OCI-LY7 (cell line): ENCODE measurements at regions not wholly inside any gene's neighbourhood (a gene's known extent, or its start where the extent isn't known, plus 50 kb on each side); places are given as distances from the start of the nearest gene placed in this dataset.

Experiments
- BruUV-seq: library from RNA; stranded (reverse); fragments of 400-500 nt; replicated peaks from 2 replicates; lab custom pipeline; 2021; lab: Mats Ljungman, UMichigan
- CTCF ChIA-PET: fragments of 300-600 bp; sonication (Branson Sonifier 250); formaldehyde crosslinking; loops from one replicate; lab custom pipeline; 2022; ENCODE audit warnings: antibody characterized with exemption; ENCODE audit not compliant: unreplicated experiment; lab: Charles Lee
- POLR2A ChIA-PET: fragments of 300-600 bp; sonication (Branson Sonifier 250); formaldehyde crosslinking; loops from one replicate; lab custom pipeline; 2022; ENCODE audit warnings: antibody characterized with exemption; lab: Charles Lee
- DNase-seq: peaks from one replicate; pipeline ENCODE4 v3.0.0-alpha.2; 2015; ENCODE audit warnings: low spot score
- H2AFZ ChIP-seq: fragments of 200-600 bp; sonication (generic), shearing (Covaris generic); 2 replicates; pipeline ENCODE4 v1.6.1; 2014; ENCODE audit warnings: mild to moderate bottlenecking, antibody characterized with exemption, low read length, moderate library complexity
- H3K27ac ChIP-seq: fragments of 200-600 bp; sonication (generic); 2 replicates; pipeline ENCODE4 v1.5.1; 2014; ENCODE audit warnings: mixed run types, low read depth, mild to moderate bottlenecking, moderate library complexity, low read length, inconsistent platforms; ENCODE audit not compliant: poor library complexity, severe bottlenecking
- H3K36me3 ChIP-seq: fragments of 200-600 bp; sonication (generic); 2 replicates; pipeline ENCODE4 v1.6.1; 2014; ENCODE audit warnings: mild to moderate bottlenecking, antibody characterized with exemption, low read length, moderate library complexity, mixed read lengths; ENCODE audit not compliant: insufficient read depth
- H3K4me1 ChIP-seq: fragments of 200-600 bp; sonication (generic); 2 replicates; pipeline ENCODE4 v1.5.1; 2014; ENCODE audit warnings: mild to moderate bottlenecking, low read length; ENCODE audit not compliant: insufficient read depth, poor library complexity, severe bottlenecking
- H3K4me2 ChIP-seq: fragments of 200-600 bp; sonication (generic); 2 replicates; pipeline ENCODE4 v1.6.1; 2014; ENCODE audit warnings: mild to moderate bottlenecking, low read length
- H3K4me3 ChIP-seq: fragments of 200-600 bp; sonication (generic); 2 replicates; pipeline ENCODE4 v1.5.1; 2014; ENCODE audit warnings: mild to moderate bottlenecking, low read depth, low read length; ENCODE audit not compliant: poor library complexity, severe bottlenecking
- H3K79me2 ChIP-seq: fragments of 200-600 bp; sonication (generic); 2 replicates; pipeline ENCODE4 v1.6.1; 2016; ENCODE audit warnings: low read depth, mild to moderate bottlenecking, low read length, moderate library complexity, mixed read lengths; ENCODE audit not compliant: insufficient read depth
- H3K9me2 ChIP-seq: fragments of 200-600 bp; sonication (generic); 2 replicates; pipeline ENCODE4 v1.6.1; 2016; ENCODE audit warnings: mild to moderate bottlenecking, low read length, mixed read lengths; ENCODE audit not compliant: insufficient read depth
- H3K9me3 ChIP-seq: fragments of 200-600 bp; sonication (generic); 2 replicates; pipeline ENCODE4 v1.6.1; 2014; ENCODE audit warnings: mild to moderate bottlenecking, mixed run types, low read length, mixed read lengths
- H4K20me1 ChIP-seq: fragments of 200-600 bp; sonication (generic); 2 replicates; pipeline ENCODE4 v1.6.1; 2014; ENCODE audit warnings: mild to moderate bottlenecking, antibody characterized with exemption, low read length, moderate library complexity, mixed read lengths; ENCODE audit not compliant: insufficient read depth
- CTCF ChIP-seq: fragments of 200-600 bp; sonication (generic); conservative IDR thresholded peaks from 2 replicates; pipeline ENCODE4 v1.5.1; 2014; ENCODE audit warnings: mild to moderate bottlenecking, antibody characterized with exemption, low read length, moderate library complexity, mixed read lengths
- EZH2phosphoT487 ChIP-seq: fragments of 200-600 bp; sonication (generic); IDR thresholded peaks from 2 replicates; pipeline ENCODE4 v1.6.1; 2018; ENCODE audit warnings: low read depth, borderline replicate concordance, mild to moderate bottlenecking, mixed run types, antibody characterized with exemption, low read length, moderate library complexity, mixed read lengths
- intact Hi-C: fragments of 100-400 bp; cut with micrococcal nuclease; formaldehyde crosslinking; loops from one replicate; pipeline ENCODE4 v1.10.0; 2022; ENCODE audit not compliant: unreplicated experiment

GRCh38 chr2:168355121-168355520 is 101.0 kb upstream of the CERS6 start:
- Histone ChIP-seq H3K4me1 (no peaks in the 10 kb centered on the region), H3K36me3 (no peaks in the 10 kb centered on the region), H4K20me1 (no peaks in the 10 kb centered on the region), H3K9me3 (no peaks in the 10 kb centered on the region), H3K27ac (no peak overlapping the region), H3K4me3 (no peak overlapping the region), H3K9me2 (peaks cover 3% of the 10 kb centered on the region; the same call in 1 of the 2 replicates), H2AFZ (no peak overlapping the region), H3K79me2 (no peaks in the 10 kb centered on the region), H3K4me2 (no peak overlapping the region)
- CTCF ChIA-PET: no interaction called here
- DNase-seq: no peak
- POLR2A ChIA-PET: no interaction called here
- intact Hi-C loops: no loop called here
- TF ChIP-seq CTCF (no peak), EZH2phosphoT487 (no peak)
- no TSS peak for BruUV-seq

- no peaks in the 10 kb centered on the region for H4K20me1 ChIP-seq
- no peak overlapping the region for H3K4me3 ChIP-seq
- BruUV-seq: no TSS peak
- no peak overlapping the region for H3K4me2 ChIP-seq
- H2AFZ ChIP-seq: no peak overlapping the region
- no peak for DNase-seq
- H3K9me2 ChIP-seq: peaks cover 3% of the 10 kb centered on the region; the same call in 1 of the 2 replicates
- ChIA-PET CTCF (no interaction called here), POLR2A (no interaction called here)
- TF ChIP-seq EZH2phosphoT487: no peak
- TF ChIP-seq CTCF: no peak
- H3K27ac ChIP-seq: no peak overlapping the region
- H3K4me1 ChIP-seq: no peaks in the 10 kb centered on the region
- H3K79me2 ChIP-seq: no peaks in the 10 kb centered on the region
- H3K9me3 ChIP-seq: no peaks in the 10 kb centered on the region
- intact Hi-C loops: no loop called here
- no peaks in the 10 kb centered on the region for H3K36me3 ChIP-seq
Observed at GRCh38 chr2:168355779-168356476, 100.1 kb upstream of the CERS6 start.

- Histone ChIP-seq H4K20me1 (no peaks in the 10 kb centered on the region), H3K4me1 (no peaks in the 10 kb centered on the region), H3K4me2 (no peak overlapping the region), H3K9me3 (no peaks in the 10 kb centered on the region), H2AFZ (no peak overlapping the region), H3K27ac (no peak overlapping the region), H3K4me3 (no peak overlapping the region), H3K9me2 (peaks cover 3% of the 10 kb centered on the region; the same call in 1 of the 2 replicates), H3K36me3 (no peaks in the 10 kb centered on the region), H3K79me2 (no peaks in the 10 kb centered on the region)
- intact Hi-C loops: no loop called here
- no peak for TF ChIP-seq EZH2phosphoT487
- TF ChIP-seq CTCF: no peak
- no peak for DNase-seq
- CTCF ChIA-PET: no interaction called here
- BruUV-seq: no TSS peak
- POLR2A ChIA-PET: no interaction called here
Observed at GRCh38 chr2:168356477-168356835, 99.6 kb upstream of the CERS6 start.
